ENCODE measurements at regions not wholly inside any gene's neighbourhood (a gene's known extent, or its start where the extent isn't known, plus 50 kb on each side); places are given as distances from the start of the nearest gene placed in this dataset.

GRCh38 chr2:125455110-125455509 is 1200.8 kb upstream of the GYPC start:
- no peak for TF ChIP-seq SP1 (IDR thresholded peaks at IDR 0.05)
- no peak for TF ChIP-seq FOXK2 (IDR thresholded peaks at IDR 0.05)
- no peak for TF ChIP-seq FOXM1 (IDR thresholded peaks at IDR 0.05; ENCODE audit: borderline replicate concordance)
- no peak for TF ChIP-seq CTBP1 (IDR thresholded peaks at IDR 0.05; ENCODE audit: borderline replicate concordance)
- TF ChIP-seq PKNOX1 (IDR thresholded peaks at IDR 0.05): no peak
- no peak for TF ChIP-seq SUZ12 (IDR thresholded peaks at IDR 0.05)
- no peak for TF ChIP-seq NFRKB (IDR thresholded peaks at IDR 0.05)
- TF ChIP-seq BHLHE40 (IDR thresholded peaks at IDR 0.05; ENCODE audit: borderline replicate concordance): no peak
- TF ChIP-seq TARDBP (IDR thresholded peaks at IDR 0.05): no peak

Measured in HEK293T (cell line).